PC-9 (cell line): ENCODE measurements at regions not wholly inside any gene's neighbourhood (a gene's known extent, or its start where the extent isn't known, plus 50 kb on each side); places are given as distances from the start of the nearest gene placed in this dataset.

ENCODE experiments used
- CTCF ChIP-seq: fragments of 200-600 bp; sonication (generic); conservative IDR thresholded peaks from 2 replicates; pipeline ENCODE4 v1.6.1; 2017; ENCODE audit warnings: mixed run types, antibody characterized with exemption, mild to moderate bottlenecking, moderate library complexity
- EZH2 ChIP-seq: fragments of 200-600 bp; sonication (generic); IDR thresholded peaks from 2 replicates; pipeline ENCODE4 v1.8.0; 2017; ENCODE audit warnings: antibody characterized with exemption, low read depth

- no peak for TF ChIP-seq EZH2
- TF ChIP-seq CTCF, result no peak
Measured at GRCh38 chr11:90380206-90380605, 157.4 kb upstream of the CHORDC1 start.
